KMS-11 (cell line): ENCODE measurements at regions not wholly inside any gene's neighbourhood (a gene's known extent, or its start where the extent isn't known, plus 50 kb on each side); places are given as distances from the start of the nearest gene placed in this dataset.

ENCODE experiments used
- H2AFZ ChIP-seq: fragments of 200-600 bp; sonication (generic); 2 replicates; pipeline ENCODE4 v1.6.1; 2016; ENCODE audit warnings: antibody characterized with exemption, mixed run types, low read depth
- H3K27ac ChIP-seq: fragments of 200-600 bp; sonication (generic); 2 replicates; pipeline ENCODE4 v1.6.1; 2016; ENCODE audit warnings: mild to moderate bottlenecking, mixed run types
- H3K27me3 ChIP-seq: fragments of 200-600 bp; sonication (generic); 2 replicates; pipeline ENCODE4 v1.6.1; 2017; ENCODE audit warnings: mild to moderate bottlenecking, low read depth, mixed run types, moderate library complexity; ENCODE audit not compliant: insufficient read depth
- H3K36me3 ChIP-seq: fragments of 200-600 bp; sonication (generic); 2 replicates; pipeline ENCODE4 v1.6.1; 2017; ENCODE audit warnings: mild to moderate bottlenecking, mixed run types; ENCODE audit not compliant: insufficient read depth
- H3K4me1 ChIP-seq: fragments of 200-600 bp; sonication (generic); 2 replicates; pipeline ENCODE4 v1.6.1; 2016; ENCODE audit warnings: mild to moderate bottlenecking, low read depth, mixed run types; ENCODE audit not compliant: poor library complexity, severe bottlenecking
- H3K4me2 ChIP-seq: fragments of 200-600 bp; sonication (generic); 2 replicates; pipeline ENCODE4 v1.7.0; 2016; ENCODE audit warnings: mild to moderate bottlenecking, mixed run types
- H3K4me3 ChIP-seq: fragments of 200-600 bp; sonication (generic); IDR thresholded peaks from 2 replicates; pipeline ENCODE4 v1.6.1; 2017; ENCODE audit warnings: low read depth, low read length, mixed read lengths; ENCODE audit not compliant: insufficient read depth
- H3K79me2 ChIP-seq: fragments of 200-600 bp; sonication (generic); 2 replicates; pipeline ENCODE4 v1.6.1; 2016; ENCODE audit warnings: low read depth, mixed run types; ENCODE audit not compliant: insufficient read depth
- H3K9ac ChIP-seq: fragments of 200-600 bp; sonication (generic); 2 replicates; pipeline ENCODE4 v1.6.1; 2016; ENCODE audit warnings: mild to moderate bottlenecking, mixed run types
- H4K20me1 ChIP-seq: fragments of 200-600 bp; sonication (generic); 2 replicates; pipeline ENCODE4 v1.6.1; 2016; ENCODE audit warnings: mild to moderate bottlenecking, mixed run types; ENCODE audit not compliant: insufficient read depth
- TF ChIP-seq, protein P1 (sequence below): fragments of 200-600 bp; sonication (generic); conservative IDR thresholded peaks from 2 replicates; pipeline ENCODE4 v1.6.1; 2017; ENCODE audit warnings: low read depth, mild to moderate bottlenecking, antibody characterized with exemption, low read length, moderate library complexity, mixed read lengths

DNA sequence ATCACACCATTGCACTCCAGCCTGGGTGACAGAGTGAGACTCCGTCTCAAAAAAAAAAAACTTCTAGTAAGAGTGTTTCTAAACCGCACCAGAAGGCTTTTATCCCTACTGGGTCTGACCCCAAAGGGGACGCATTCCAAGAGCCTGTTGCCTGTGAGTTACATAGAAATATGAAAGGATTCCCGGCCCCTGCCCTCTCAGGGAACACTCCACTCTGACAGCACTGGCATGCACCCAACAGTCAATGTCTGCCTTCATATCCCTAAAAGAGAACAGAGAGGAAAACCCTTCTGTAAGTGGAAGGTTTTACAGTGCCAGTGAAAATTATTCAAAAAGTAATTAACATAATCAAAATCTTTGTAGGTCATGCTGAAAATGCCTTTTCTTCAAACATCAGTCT, 117.1 kb upstream of the PTPRT start:
- no peaks in the 10 kb centered on the region for H3K36me3 ChIP-seq
- H3K27me3 ChIP-seq = no peaks in the 10 kb centered on the region
- no peaks in the 10 kb centered on the region for H3K4me1 ChIP-seq
- no peak overlapping the region for H2AFZ ChIP-seq
- no peak overlapping the region for H3K27ac ChIP-seq
- H4K20me1 ChIP-seq = no peaks in the 10 kb centered on the region
- no peak overlapping the region for H3K9ac ChIP-seq
- no peak overlapping the region for H3K4me3 ChIP-seq
- no peaks in the 10 kb centered on the region for H3K79me2 ChIP-seq
- TF ChIP-seq, protein P1, sequence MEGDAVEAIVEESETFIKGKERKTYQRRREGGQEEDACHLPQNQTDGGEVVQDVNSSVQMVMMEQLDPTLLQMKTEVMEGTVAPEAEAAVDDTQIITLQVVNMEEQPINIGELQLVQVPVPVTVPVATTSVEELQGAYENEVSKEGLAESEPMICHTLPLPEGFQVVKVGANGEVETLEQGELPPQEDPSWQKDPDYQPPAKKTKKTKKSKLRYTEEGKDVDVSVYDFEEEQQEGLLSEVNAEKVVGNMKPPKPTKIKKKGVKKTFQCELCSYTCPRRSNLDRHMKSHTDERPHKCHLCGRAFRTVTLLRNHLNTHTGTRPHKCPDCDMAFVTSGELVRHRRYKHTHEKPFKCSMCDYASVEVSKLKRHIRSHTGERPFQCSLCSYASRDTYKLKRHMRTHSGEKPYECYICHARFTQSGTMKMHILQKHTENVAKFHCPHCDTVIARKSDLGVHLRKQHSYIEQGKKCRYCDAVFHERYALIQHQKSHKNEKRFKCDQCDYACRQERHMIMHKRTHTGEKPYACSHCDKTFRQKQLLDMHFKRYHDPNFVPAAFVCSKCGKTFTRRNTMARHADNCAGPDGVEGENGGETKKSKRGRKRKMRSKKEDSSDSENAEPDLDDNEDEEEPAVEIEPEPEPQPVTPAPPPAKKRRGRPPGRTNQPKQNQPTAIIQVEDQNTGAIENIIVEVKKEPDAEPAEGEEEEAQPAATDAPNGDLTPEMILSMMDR = no peak
- no peak overlapping the region for H3K4me2 ChIP-seq

DNA sequence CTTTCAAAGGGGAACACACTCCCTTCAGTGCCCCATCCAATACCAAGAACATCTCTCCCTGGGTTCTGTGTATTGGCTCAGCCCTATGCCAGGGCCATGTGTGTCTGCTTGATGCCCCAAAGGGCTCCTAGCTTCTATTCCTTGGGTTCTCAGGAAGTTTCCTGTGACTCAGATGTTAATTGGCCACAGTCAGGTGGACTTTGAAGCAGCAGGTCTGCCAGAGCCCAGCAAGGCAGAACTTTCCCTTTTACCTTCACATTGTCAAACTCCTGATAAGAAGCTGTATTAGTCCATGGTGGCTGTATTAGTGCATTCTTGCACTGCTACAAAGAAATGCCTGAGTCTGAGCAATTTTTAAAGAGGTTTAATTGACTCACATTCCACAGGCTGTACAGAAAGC, 116.0 kb upstream of the PTPRT start:
- no peaks in the 10 kb centered on the region for H3K79me2 ChIP-seq
- H3K27ac ChIP-seq = no peak overlapping the region
- TF ChIP-seq, protein P1 = no peak
- H3K4me2 ChIP-seq = no peak overlapping the region
- H3K4me3 ChIP-seq = no peak overlapping the region
- H4K20me1 ChIP-seq = no peaks in the 10 kb centered on the region
- no peaks in the 10 kb centered on the region for H3K4me1 ChIP-seq
- no peaks in the 10 kb centered on the region for H3K27me3 ChIP-seq
- H3K36me3 ChIP-seq = no peaks in the 10 kb centered on the region
- no peak overlapping the region for H3K9ac ChIP-seq
- H2AFZ ChIP-seq = no peak overlapping the region

GRCh38 chr20:43304598-43304997, 114.9 kb upstream of the PTPRT start:
- H3K9ac ChIP-seq = no peak overlapping the region
- no peaks in the 10 kb centered on the region for H4K20me1 ChIP-seq
- H3K4me3 ChIP-seq = no peak overlapping the region
- no peak overlapping the region for H3K27ac ChIP-seq
- no peaks in the 10 kb centered on the region for H3K79me2 ChIP-seq
- TF ChIP-seq, protein P1 = no peak
- H3K27me3 ChIP-seq = no peaks in the 10 kb centered on the region
- H3K4me1 ChIP-seq = no peaks in the 10 kb centered on the region
- H3K4me2 ChIP-seq = no peak overlapping the region
- H3K36me3 ChIP-seq = no peaks in the 10 kb centered on the region
- H2AFZ ChIP-seq = no peak overlapping the region

- Histone ChIP-seq H3K4me1 (no peaks in the 10 kb centered on the region), H4K20me1 (no peaks in the 10 kb centered on the region), H3K79me2 (no peaks in the 10 kb centered on the region), H3K27me3 (no peaks in the 10 kb centered on the region), H2AFZ (no peak overlapping the region), H3K27ac (no peak overlapping the region), H3K9ac (no peak overlapping the region), H3K36me3 (no peaks in the 10 kb centered on the region), H3K4me3 (no peak overlapping the region), H3K4me2 (no peak overlapping the region)
- TF ChIP-seq, protein P1 = no peak
These were observed 113.2 kb upstream of the PTPRT start for GRCh38 chr20:43302936-43303335.
